ENCODE measurements at regions not wholly inside any gene's neighbourhood (a gene's known extent, or its start where the extent isn't known, plus 50 kb on each side); places are given as distances from the start of the nearest gene placed in this dataset.
"Not testable (repeated sequence)": the region's sequence is repeated elsewhere in the genome, so short reads cannot be mapped to it uniquely, and the experiment has no call there.

GRCh38 chr7:56219017-56219416 is 102.8 kb upstream of the NUPR2 start:
- no peak for DNase-seq

GRCh38 chr7:56218510-56218909 is 102.3 kb upstream of the NUPR2 start:
- DNase-seq: no peak

GRCh38 chr7:56213574-56213973 is 97.4 kb upstream of the NUPR2 start:
- no peak for DNase-seq

- no peak for DNase-seq
These were observed 90.2 kb upstream of the NUPR2 start for GRCh38 chr7:56206420-56206819.

GRCh38 chr7:56199639-56200038 is 83.4 kb upstream of the NUPR2 start:
- no peak for DNase-seq

- not testable (repeated sequence) for DNase-seq
These were observed 80.0 kb upstream of the NUPR2 start for GRCh38 chr7:56196195-56196594.

GRCh38 chr7:56188823-56189346 is 72.7 kb upstream of the NUPR2 start:
- no peak for DNase-seq

GRCh38 chr7:56188376-56188775 is 72.2 kb upstream of the NUPR2 start:
- no peak for DNase-seq

GRCh38 chr7:56181010-56181409 is 64.8 kb upstream of the NUPR2 start:
- DNase-seq: no peak

GRCh38 chr7:56175771-56176170 is 59.6 kb upstream of the NUPR2 start:
- no peak for DNase-seq

- DNase-seq: peak; percentile 1
These were observed 58.9 kb upstream of the NUPR2 start for GRCh38 chr7:56174875-56175760.

GRCh38 chr7:56174346-56174874 is 58.2 kb upstream of the NUPR2 start:
- no peak for DNase-seq
